HUES64 (cell line): ENCODE measurements at regions not wholly inside any gene's neighbourhood (a gene's known extent, or its start where the extent isn't known, plus 50 kb on each side); places are given as distances from the start of the nearest gene placed in this dataset.

Source experiments
- H3K27ac ChIP-seq: 2 replicates; pipeline ENCODE4 v1.7.0; 2013; ENCODE audit warnings: low read depth, low read length, inconsistent platforms
- H3K27me3 ChIP-seq: 2 replicates; pipeline ENCODE4 v1.6.1; 2013; ENCODE audit warnings: mild to moderate bottlenecking, low read length; ENCODE audit not compliant: insufficient read depth
- H3K36me3 ChIP-seq: 2 replicates; pipeline ENCODE4 v1.6.1; 2013; ENCODE audit warnings: mild to moderate bottlenecking, low read length; ENCODE audit not compliant: insufficient read depth
- H3K4me1 ChIP-seq: 2 replicates; pipeline ENCODE4 v1.6.1; 2013; ENCODE audit warnings: mild to moderate bottlenecking, low read length, moderate library complexity; ENCODE audit not compliant: insufficient read depth
- H3K4me3 ChIP-seq: 2 replicates; pipeline ENCODE4 v1.5.1; 2013; ENCODE audit warnings: mild to moderate bottlenecking, low read length, moderate library complexity
- H3K9ac ChIP-seq: 2 replicates; pipeline ENCODE4 v1.6.1; 2013; ENCODE audit warnings: mild to moderate bottlenecking, low read depth, low read length
- H3K9me3 ChIP-seq: 2 replicates; pipeline ENCODE4 v1.6.1; 2013; ENCODE audit warnings: low read depth, low read length; ENCODE audit not compliant: insufficient read depth
- WGBS: fragments of 150-250, 120-280 bp; methylation state at CpG from one replicate; pipeline ENCODE4 v1.1.7; 2013; ENCODE audit warnings: missing lambda C conversion rate; 5-methylcytosine and 5-hydroxymethylcytosine counted together

GRCh38 chr9:89696780-89697179, 92.0 kb downstream of the GADD45G start:
- WGBS = 95% methylated on average over 2 of the region's 2 CpGs
- Histone ChIP-seq H3K27me3 (0 out of 2 replicates have a peak, but pooled peaks cover 5% of the 10 kb centered on the region), H3K4me1 (peaks cover 30% of the 10 kb centered on the region)

GRCh38 chr9:89697553-89697952, 92.7 kb downstream of the GADD45G start:
- Histone ChIP-seq H3K9ac (no peak overlapping the region), H3K4me1 (peaks cover 33% of the 10 kb centered on the region), H3K4me3 (no peak overlapping the region), H3K27ac (no peak overlapping the region), H3K27me3 (0 out of 2 replicates have a peak, but pooled peaks cover 5% of the 10 kb centered on the region), H3K9me3 (no peaks in the 10 kb centered on the region), H3K36me3 (no peaks in the 10 kb centered on the region)
- 79% methylated on average over 3 of the region's 3 CpGs for WGBS

More at GRCh38 chr9:89696780-89697179, 92.0 kb downstream of the GADD45G start:
- Histone ChIP-seq H3K9me3 (no peaks in the 10 kb centered on the region), H3K9ac (no peak overlapping the region), H3K36me3 (no peaks in the 10 kb centered on the region), H3K27ac (no peak overlapping the region), H3K4me3 (no peak overlapping the region)

GRCh38 chr9:89698411-89699005, 93.7 kb downstream of the GADD45G start:
- H3K4me3 ChIP-seq = no peak overlapping the region
- no peak overlapping the region for H3K9ac ChIP-seq
- no peaks in the 10 kb centered on the region for H3K36me3 ChIP-seq
- no peak overlapping the region for H3K27ac ChIP-seq
- no peaks in the 10 kb centered on the region for H3K9me3 ChIP-seq
- H3K4me1 ChIP-seq = peaks cover 33% of the 10 kb centered on the region
- 93% methylated on average over 8 of the region's 8 CpGs for WGBS
- 0 out of 2 replicates have a peak, but pooled peaks cover 5% of the 10 kb centered on the region for H3K27me3 ChIP-seq

- Histone ChIP-seq H3K27ac (no peak overlapping the region), H3K36me3 (no peaks in the 10 kb centered on the region), H3K9ac (no peak overlapping the region), H3K9me3 (no peaks in the 10 kb centered on the region), H3K27me3 (no peaks in the 10 kb centered on the region), H3K4me3 (no peak overlapping the region), H3K4me1 (peaks cover 33% of the 10 kb centered on the region)
- 91% methylated on average over 11 of the region's 11 CpGs for WGBS
Observed at GRCh38 chr9:89699646-89700045, 94.8 kb downstream of the GADD45G start.

- H3K27ac ChIP-seq = no peak overlapping the region
- H3K9me3 ChIP-seq = no peaks in the 10 kb centered on the region
- no peak overlapping the region for H3K4me3 ChIP-seq
- no peak overlapping the region for H3K9ac ChIP-seq
- no peaks in the 10 kb centered on the region for H3K27me3 ChIP-seq
- H3K4me1 ChIP-seq = peaks cover 25% of the 10 kb centered on the region
- 59% methylated on average over 14 of the region's 14 CpGs for WGBS
- H3K36me3 ChIP-seq = no peaks in the 10 kb centered on the region
Observed at GRCh38 chr9:89701221-89701798, 96.5 kb downstream of the GADD45G start.

- Histone ChIP-seq H3K4me1 (peaks cover 22% of the 10 kb centered on the region), H3K36me3 (no peaks in the 10 kb centered on the region), H3K27ac (no peak overlapping the region), H3K9ac (no peak overlapping the region), H3K9me3 (no peaks in the 10 kb centered on the region), H3K27me3 (no peaks in the 10 kb centered on the region), H3K4me3 (no peak overlapping the region)
- 86% methylated on average over 2 of the region's 3 CpGs for WGBS
Observed at GRCh38 chr9:89702401-89702800, 97.6 kb downstream of the GADD45G start.

GRCh38 chr9:89705651-89706050, 100.8 kb downstream of the GADD45G start:
- WGBS = 59% methylated on average over 1 of the region's 1 CpG
- peaks cover 19% of the 10 kb centered on the region for H3K4me1 ChIP-seq
- H3K27ac ChIP-seq = no peak overlapping the region
- H3K9ac ChIP-seq = no peak overlapping the region
- H3K9me3 ChIP-seq = no peaks in the 10 kb centered on the region
- H3K36me3 ChIP-seq = no peaks in the 10 kb centered on the region
- no peaks in the 10 kb centered on the region for H3K27me3 ChIP-seq
- H3K4me3 ChIP-seq = no peak overlapping the region

GRCh38 chr9:89706086-89706485, 101.3 kb downstream of the GADD45G start:
- no peak overlapping the region for H3K4me3 ChIP-seq
- H3K9ac ChIP-seq = no peak overlapping the region
- WGBS = 79% methylated on average over 3 of the region's 3 CpGs
- H3K27me3 ChIP-seq = no peaks in the 10 kb centered on the region
- peaks cover 15% of the 10 kb centered on the region for H3K4me1 ChIP-seq
- no peaks in the 10 kb centered on the region for H3K9me3 ChIP-seq
- H3K36me3 ChIP-seq = no peaks in the 10 kb centered on the region
- no peak overlapping the region for H3K27ac ChIP-seq

- H3K9ac ChIP-seq = no peak overlapping the region
- no peak overlapping the region for H3K4me3 ChIP-seq
- no peaks in the 10 kb centered on the region for H3K36me3 ChIP-seq
- peaks cover 8% of the 10 kb centered on the region; the same call in 1 of the 2 replicates for H3K4me1 ChIP-seq
- no peaks in the 10 kb centered on the region for H3K9me3 ChIP-seq
- H3K27ac ChIP-seq = no peak overlapping the region
- WGBS = 84% methylated on average over 5 of the region's 5 CpGs
- H3K27me3 ChIP-seq = no peaks in the 10 kb centered on the region
Observed at GRCh38 chr9:89706731-89707191, 101.9 kb downstream of the GADD45G start.

GRCh38 chr9:89710697-89711096, 105.9 kb downstream of the GADD45G start:
- Histone ChIP-seq H3K27me3 (no peaks in the 10 kb centered on the region), H3K9ac (no peak overlapping the region), H3K9me3 (no peaks in the 10 kb centered on the region), H3K4me3 (no peak overlapping the region), H3K4me1 (peaks cover 5% of the 10 kb centered on the region; the same call in 1 of the 2 replicates), H3K27ac (no peak overlapping the region), H3K36me3 (no peaks in the 10 kb centered on the region)
- 93% methylated on average over 6 of the region's 6 CpGs for WGBS

- no peaks in the 10 kb centered on the region for H3K9me3 ChIP-seq
- H3K27me3 ChIP-seq = no peaks in the 10 kb centered on the region
- H3K9ac ChIP-seq = no peak overlapping the region
- no peaks in the 10 kb centered on the region for H3K4me1 ChIP-seq
- 93% methylated on average over 5 of the region's 5 CpGs for WGBS
- H3K4me3 ChIP-seq = no peak overlapping the region
- no peaks in the 10 kb centered on the region for H3K36me3 ChIP-seq
- H3K27ac ChIP-seq = no peak overlapping the region
Observed at GRCh38 chr9:89711866-89712265, 107.1 kb downstream of the GADD45G start.
